ENCODE measurements at regions not wholly inside any gene's neighbourhood (a gene's known extent, or its start where the extent isn't known, plus 50 kb on each side); places are given as distances from the start of the nearest gene placed in this dataset.

DNA sequence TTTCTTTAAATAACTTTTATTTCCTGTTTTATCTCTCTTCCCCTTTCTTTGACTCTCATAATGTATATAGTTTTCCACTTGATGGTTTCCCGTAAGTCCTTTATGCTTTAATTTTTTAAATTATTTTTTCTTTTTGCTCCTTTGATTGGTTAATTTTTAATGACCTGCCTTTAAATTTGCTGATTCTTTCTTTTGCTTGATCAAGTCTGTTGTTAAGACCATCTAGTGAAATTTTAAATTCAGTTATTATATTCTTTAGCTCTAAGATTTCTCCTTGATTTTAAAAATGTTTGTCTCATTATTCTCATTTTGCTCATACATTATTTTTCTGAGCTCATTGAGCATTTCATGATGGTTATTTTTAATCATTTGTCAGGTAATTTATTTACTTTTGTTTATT, 718.6 kb downstream of the METTL15 start:
- no peak for TF ChIP-seq CTCF (IDR thresholded peaks at IDR 0.05; ENCODE audit: low read depth, low read length, missing control alignments)
- DNase-seq (ENCODE audit: extremely low read depth, low read depth), result no peak
- no peak overlapping the region for H3K4me3 ChIP-seq (replicated peaks; ENCODE audit: low read depth, low read length)

DNA sequence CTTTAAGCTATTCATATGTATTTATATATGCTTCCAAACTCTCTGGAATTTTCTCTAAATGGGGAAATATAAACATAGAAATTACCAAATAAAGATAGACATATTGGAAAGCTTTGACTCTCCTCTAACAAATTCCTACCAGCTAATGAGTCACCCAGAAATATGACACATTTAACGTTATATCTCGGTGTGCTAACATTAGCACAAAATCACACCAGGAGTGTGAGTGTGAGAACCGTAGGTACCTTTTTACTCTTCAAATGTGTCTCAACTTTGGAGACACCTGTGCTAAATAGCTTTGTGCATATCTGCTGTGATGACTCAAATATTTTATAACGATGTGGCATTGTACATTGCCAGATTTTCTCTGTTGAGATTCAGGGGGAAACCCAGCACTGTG, 714.4 kb downstream of the METTL15 start:
- H3K4me3 ChIP-seq (replicated peaks; ENCODE audit: low read depth, low read length), result no peak overlapping the region
- no peak for TF ChIP-seq CTCF (IDR thresholded peaks at IDR 0.05; ENCODE audit: low read depth, low read length, missing control alignments)
- no peak for DNase-seq (ENCODE audit: extremely low read depth, low read depth)

- DNase-seq (ENCODE audit: extremely low read depth, low read depth), result no peak
- no peak for TF ChIP-seq CTCF (IDR thresholded peaks at IDR 0.05; ENCODE audit: low read depth, low read length, missing control alignments)
- H3K4me3 ChIP-seq (replicated peaks; ENCODE audit: low read depth, low read length), result no peak overlapping the region
Measured at GRCh38 chr11:28820296-28820989, 712.3 kb downstream of the METTL15 start.

- H3K4me3 ChIP-seq (replicated peaks; ENCODE audit: low read depth, low read length), result no peak overlapping the region
- DNase-seq (ENCODE audit: extremely low read depth, low read depth), result no peak
- TF ChIP-seq CTCF (IDR thresholded peaks at IDR 0.05; ENCODE audit: low read depth, low read length, missing control alignments), result no peak
Measured at GRCh38 chr11:28819741-28820140, 711.6 kb downstream of the METTL15 start.

DNA sequence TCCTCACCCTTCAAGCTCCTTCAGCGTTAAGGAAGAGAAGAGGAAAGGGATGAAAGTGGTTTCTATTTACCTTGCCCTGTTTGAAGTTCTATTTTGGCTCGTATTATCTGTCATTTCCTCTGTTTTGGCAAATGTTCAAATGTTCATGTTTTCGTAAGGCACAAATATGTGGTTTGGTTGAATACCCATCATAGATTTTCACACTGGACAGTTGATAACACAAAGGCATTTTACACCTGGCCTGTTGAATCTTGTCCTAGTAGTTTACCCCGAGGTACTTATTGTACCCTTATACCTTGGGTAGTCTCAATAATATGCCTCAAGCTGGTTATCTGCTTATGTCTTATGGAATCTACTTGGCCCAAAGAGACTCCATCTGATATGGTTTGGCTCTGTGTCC, 706.9 kb downstream of the METTL15 start:
- no peak for DNase-seq (ENCODE audit: extremely low read depth, low read depth)
- H3K4me3 ChIP-seq (replicated peaks; ENCODE audit: low read depth, low read length), result no peak overlapping the region
- TF ChIP-seq CTCF (IDR thresholded peaks at IDR 0.05; ENCODE audit: low read depth, low read length, missing control alignments), result no peak

GRCh38 chr11:28808771-28809170, 700.6 kb downstream of the METTL15 start:
- TF ChIP-seq CTCF (IDR thresholded peaks at IDR 0.05; ENCODE audit: low read depth, low read length, missing control alignments), result no peak
- no peak for DNase-seq (ENCODE audit: extremely low read depth, low read depth)
- no peak overlapping the region for H3K4me3 ChIP-seq (replicated peaks; ENCODE audit: low read depth, low read length)

GRCh38 chr11:28799316-28799715, 691.1 kb downstream of the METTL15 start:
- no peak for TF ChIP-seq CTCF (IDR thresholded peaks at IDR 0.05; ENCODE audit: low read depth, low read length, missing control alignments)
- H3K4me3 ChIP-seq (replicated peaks; ENCODE audit: low read depth, low read length), result no peak overlapping the region
- no peak for DNase-seq (ENCODE audit: extremely low read depth, low read depth)
